PFSK-1 (cell line): ENCODE measurements at regions not wholly inside any gene's neighbourhood (a gene's known extent, or its start where the extent isn't known, plus 50 kb on each side); places are given as distances from the start of the nearest gene placed in this dataset.

Source experiments
- FOXP2 ChIP-seq: optimal IDR thresholded peaks from 2 replicates; pipeline ENCODE3; 2011; ENCODE audit warnings: borderline replicate concordance, control low read depth, inconsistent platforms; ENCODE audit not compliant: insufficient read depth; ENCODE audit errors: extremely low read length, extremely low read depth
- POLR2AphosphoS5 ChIP-seq: IDR thresholded peaks from 2 replicates; pipeline ENCODE4 v1.6.1; 2012; ENCODE audit warnings: low read depth, mild to moderate bottlenecking, control low read depth, low read length, moderate library complexity
- SIN3A ChIP-seq: IDR thresholded peaks from 2 replicates; pipeline ENCODE4 v1.6.1; 2012; ENCODE audit warnings: mild to moderate bottlenecking, low read length, moderate library complexity, borderline replicate concordance; ENCODE audit not compliant: insufficient read depth
- TAF1 ChIP-seq: IDR thresholded peaks from 2 replicates; pipeline ENCODE4 v1.6.1; 2012; ENCODE audit warnings: low read length, control low read depth, borderline replicate concordance; ENCODE audit not compliant: insufficient read depth
- TF ChIP-seq, protein P1 (sequence below), 2 experiments: IDR thresholded peaks; 2 replicates each; pipeline versions ENCODE4 v1.6.1 to v1.8.0; 2011 to 2012; ENCODE audit warnings: low read depth in 2 of 2, low read length in 2 of 2, control low read depth in 1 of 2, inconsistent platforms in 1 of 2, mild to moderate bottlenecking in 1 of 2, moderate library complexity in 1 of 2; ENCODE audit not compliant: insufficient read depth in 1 of 2

GRCh38 chr9:24127519-24127918, 301.5 kb upstream of the ELAVL2 start:
- TF ChIP-seq, protein P1, sequence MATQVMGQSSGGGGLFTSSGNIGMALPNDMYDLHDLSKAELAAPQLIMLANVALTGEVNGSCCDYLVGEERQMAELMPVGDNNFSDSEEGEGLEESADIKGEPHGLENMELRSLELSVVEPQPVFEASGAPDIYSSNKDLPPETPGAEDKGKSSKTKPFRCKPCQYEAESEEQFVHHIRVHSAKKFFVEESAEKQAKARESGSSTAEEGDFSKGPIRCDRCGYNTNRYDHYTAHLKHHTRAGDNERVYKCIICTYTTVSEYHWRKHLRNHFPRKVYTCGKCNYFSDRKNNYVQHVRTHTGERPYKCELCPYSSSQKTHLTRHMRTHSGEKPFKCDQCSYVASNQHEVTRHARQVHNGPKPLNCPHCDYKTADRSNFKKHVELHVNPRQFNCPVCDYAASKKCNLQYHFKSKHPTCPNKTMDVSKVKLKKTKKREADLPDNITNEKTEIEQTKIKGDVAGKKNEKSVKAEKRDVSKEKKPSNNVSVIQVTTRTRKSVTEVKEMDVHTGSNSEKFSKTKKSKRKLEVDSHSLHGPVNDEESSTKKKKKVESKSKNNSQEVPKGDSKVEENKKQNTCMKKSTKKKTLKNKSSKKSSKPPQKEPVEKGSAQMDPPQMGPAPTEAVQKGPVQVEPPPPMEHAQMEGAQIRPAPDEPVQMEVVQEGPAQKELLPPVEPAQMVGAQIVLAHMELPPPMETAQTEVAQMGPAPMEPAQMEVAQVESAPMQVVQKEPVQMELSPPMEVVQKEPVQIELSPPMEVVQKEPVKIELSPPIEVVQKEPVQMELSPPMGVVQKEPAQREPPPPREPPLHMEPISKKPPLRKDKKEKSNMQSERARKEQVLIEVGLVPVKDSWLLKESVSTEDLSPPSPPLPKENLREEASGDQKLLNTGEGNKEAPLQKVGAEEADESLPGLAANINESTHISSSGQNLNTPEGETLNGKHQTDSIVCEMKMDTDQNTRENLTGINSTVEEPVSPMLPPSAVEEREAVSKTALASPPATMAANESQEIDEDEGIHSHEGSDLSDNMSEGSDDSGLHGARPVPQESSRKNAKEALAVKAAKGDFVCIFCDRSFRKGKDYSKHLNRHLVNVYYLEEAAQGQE (IDR thresholded peaks at IDR 0.05; ENCODE audit: insufficient read depth in 1 of 2, low read depth in 2 of 2, low read length in 2 of 2), result no peak
- no peak for TF ChIP-seq TAF1
- no peak for TF ChIP-seq SIN3A
- TF ChIP-seq POLR2AphosphoS5, result no peak
- TF ChIP-seq FOXP2, result no peak

GRCh38 chr9:24118190-24118589, 292.1 kb upstream of the ELAVL2 start:
- no peak for TF ChIP-seq POLR2AphosphoS5
- no peak for TF ChIP-seq FOXP2
- no peak for TF ChIP-seq TAF1
- TF ChIP-seq SIN3A, result no peak
- TF ChIP-seq, protein P1 (IDR thresholded peaks at IDR 0.05; ENCODE audit: insufficient read depth in 1 of 2, low read depth in 2 of 2, low read length in 2 of 2), result no peak

DNA sequence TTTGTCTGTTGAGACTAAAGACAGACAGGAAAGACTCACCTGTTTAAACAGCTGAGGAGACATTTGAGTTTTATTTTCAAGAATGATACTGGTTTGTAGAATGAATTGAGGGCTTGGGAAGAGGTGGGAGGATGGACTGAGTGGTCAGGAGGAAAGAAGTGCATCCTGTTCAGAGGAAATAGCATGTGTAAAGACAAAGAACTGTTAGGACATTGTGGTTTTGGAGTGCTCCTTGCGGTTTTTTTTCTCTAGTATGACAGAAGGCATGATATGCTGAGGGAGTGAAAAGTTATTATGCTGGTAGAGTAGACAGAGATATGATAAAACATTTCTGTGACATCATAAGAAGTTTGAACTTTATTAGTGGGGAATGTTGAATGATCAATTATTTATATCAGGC, 270.7 kb upstream of the ELAVL2 start:
- TF ChIP-seq TAF1 (no peak), POLR2AphosphoS5 (no peak), SIN3A (no peak), FOXP2 (no peak)
- TF ChIP-seq, protein P1 (IDR thresholded peaks at IDR 0.05; ENCODE audit: insufficient read depth in 1 of 2, low read depth in 2 of 2, low read length in 2 of 2), result no peak

DNA sequence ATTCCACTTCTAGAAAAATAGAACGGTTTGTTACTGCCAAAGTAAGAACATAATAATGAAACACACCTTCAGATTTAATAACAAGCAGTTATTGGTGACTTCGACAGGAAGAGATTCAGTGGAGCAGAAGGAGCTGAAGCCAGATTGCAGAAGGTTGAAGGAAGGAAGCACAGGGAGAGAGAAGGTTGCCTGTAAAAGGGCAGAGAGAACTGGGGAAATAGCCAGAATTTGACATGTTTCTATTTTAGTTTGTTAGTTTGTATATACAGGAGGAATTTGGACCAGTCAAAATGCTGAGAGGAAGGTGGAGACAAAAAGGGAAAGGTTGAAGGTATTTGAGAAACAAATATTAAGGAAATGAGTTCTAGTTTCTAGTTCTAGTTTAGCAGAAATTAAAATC, 269.2 kb upstream of the ELAVL2 start:
- TF ChIP-seq SIN3A (no peak), POLR2AphosphoS5 (no peak), TAF1 (no peak), FOXP2 (no peak)
- TF ChIP-seq, protein P1 (IDR thresholded peaks at IDR 0.05; ENCODE audit: insufficient read depth in 1 of 2, low read depth in 2 of 2, low read length in 2 of 2), result no peak

DNA sequence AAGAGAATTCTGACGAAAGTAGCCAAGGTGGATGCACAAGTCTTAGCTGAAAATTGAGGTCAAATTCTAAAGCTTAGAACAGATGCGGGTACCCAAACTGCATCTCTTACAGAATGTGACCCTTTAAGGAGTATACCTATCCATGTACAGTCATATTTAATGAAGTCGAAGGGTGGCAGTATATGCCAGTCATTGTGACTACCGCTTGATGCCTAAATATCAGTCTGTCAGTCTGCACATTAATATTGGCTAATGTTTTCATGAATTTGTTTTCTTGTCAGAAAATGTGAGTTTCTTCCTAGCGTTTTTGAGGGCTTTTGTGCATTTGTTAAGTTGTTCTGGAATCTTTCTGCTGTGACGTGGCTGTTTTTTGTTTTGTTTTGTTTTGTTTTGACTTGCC, 264.5 kb upstream of the ELAVL2 start:
- TF ChIP-seq POLR2AphosphoS5 (no peak), FOXP2 (no peak), SIN3A (no peak), TAF1 (no peak)
- TF ChIP-seq, protein P1 (IDR thresholded peaks at IDR 0.05; ENCODE audit: insufficient read depth in 1 of 2, low read depth in 2 of 2, low read length in 2 of 2), result no peak
